Thoracic aorta (tissue), 2 donors: ENCODE measurements at regions not wholly inside any gene's neighbourhood (a gene's known extent, or its start where the extent isn't known, plus 50 kb on each side); places are given as distances from the start of the nearest gene placed in this dataset.

ENCODE experiments used
- ATAC-seq: fragments of 150-250 bp; one replicate; pipeline ENCODE4 v1.8.0; 2017; ENCODE audit warnings: low read depth; ENCODE audit not compliant: insufficient number of reproducible peaks, low FRiP score
- DNase-seq: peaks from one replicate; pipeline ENCODE4 v3.0.0-alpha.2; 2020; ENCODE audit warnings: low spot score
- H3K27ac ChIP-seq, 2 donors: fragments of 200-600 bp; sonication (generic); 1 replicate in 1 of 2; 2 replicates in 1 of 2; pipeline ENCODE4 v1.5.1; 2016; ENCODE audit warnings: mild to moderate bottlenecking in 2 of 2, moderate library complexity in 2 of 2
- H3K27me3 ChIP-seq: fragments of 200-600 bp; sonication (generic); replicated peaks from 2 replicates; pipeline ENCODE4 v1.6.0; 2016; ENCODE audit warnings: mild to moderate bottlenecking; ENCODE audit not compliant: insufficient read depth
- H3K36me3 ChIP-seq: fragments of 200-600 bp; sonication (generic); one replicate; pipeline ENCODE4 v1.5.1; 2016
- H3K4me1 ChIP-seq, 2 donors: fragments of 200-600 bp; sonication (generic); 1 replicate in 1 of 2; 2 replicates in 1 of 2; pipeline versions ENCODE4 v1.5.1 to v1.6.0; 2016; ENCODE audit warnings: low read depth in 2 of 2, mild to moderate bottlenecking in 1 of 2; ENCODE audit not compliant: control insufficient read depth in 1 of 2
- H3K4me3 ChIP-seq: fragments of 200-600 bp; sonication (generic); 2 replicates; pipeline ENCODE4 v1.5.1; 2016; ENCODE audit warnings: mild to moderate bottlenecking
- H3K9me3 ChIP-seq: fragments of 200-600 bp; sonication (generic); 2 replicates; pipeline ENCODE4 v1.5.1; 2016
- TF ChIP-seq, protein P1 (sequence below): fragments of 200-600 bp; sonication (generic); IDR thresholded peaks from one replicate; pipeline ENCODE4 v1.5.1; 2019; ENCODE audit warnings: antibody characterized with exemption

DNA sequence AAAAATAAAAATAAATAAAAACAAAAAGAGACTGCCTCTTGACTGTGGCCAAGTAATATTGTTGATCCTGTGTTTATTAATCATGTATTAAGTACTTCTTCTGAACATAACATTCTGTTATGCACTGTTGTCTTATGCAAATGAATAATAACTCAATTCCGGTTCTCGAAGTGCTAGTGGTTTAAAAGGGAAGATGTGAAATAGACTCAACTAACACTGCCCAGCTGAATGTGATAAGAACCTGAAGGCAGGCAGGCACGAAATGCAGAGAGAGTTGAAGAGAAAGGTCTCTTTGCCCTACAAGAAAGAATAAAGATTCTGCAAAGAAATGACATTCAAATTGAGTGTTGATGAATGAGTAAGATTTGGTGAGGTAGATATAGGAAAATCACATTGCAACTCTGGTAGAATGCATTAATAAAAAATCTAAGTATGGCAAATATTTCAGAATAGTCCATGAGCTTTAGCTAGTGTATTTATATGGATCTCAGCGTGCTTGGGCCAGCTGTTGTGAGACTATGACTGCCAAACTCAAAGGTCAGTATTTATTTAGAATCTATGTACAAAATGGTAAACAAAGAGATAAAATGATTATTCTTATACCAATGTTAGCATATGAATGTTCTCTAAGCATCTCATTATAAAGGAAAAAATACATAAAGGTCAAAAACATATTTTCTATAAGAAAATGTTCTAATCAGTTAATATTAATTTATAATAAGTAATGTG is 352.3 kb upstream of the CDH7 start:
- Histone ChIP-seq H3K4me3 (no peak overlapping the region), H3K36me3 (no peaks in the 10 kb centered on the region), H3K27me3 (no peaks in the 10 kb centered on the region), H3K9me3 (no peaks in the 10 kb centered on the region), H3K27ac (no peak overlapping the region), H3K4me1 (no peaks in the 10 kb centered on the region)
- DNase-seq (no peak), ATAC-seq (no peak)
- TF ChIP-seq, protein P1, sequence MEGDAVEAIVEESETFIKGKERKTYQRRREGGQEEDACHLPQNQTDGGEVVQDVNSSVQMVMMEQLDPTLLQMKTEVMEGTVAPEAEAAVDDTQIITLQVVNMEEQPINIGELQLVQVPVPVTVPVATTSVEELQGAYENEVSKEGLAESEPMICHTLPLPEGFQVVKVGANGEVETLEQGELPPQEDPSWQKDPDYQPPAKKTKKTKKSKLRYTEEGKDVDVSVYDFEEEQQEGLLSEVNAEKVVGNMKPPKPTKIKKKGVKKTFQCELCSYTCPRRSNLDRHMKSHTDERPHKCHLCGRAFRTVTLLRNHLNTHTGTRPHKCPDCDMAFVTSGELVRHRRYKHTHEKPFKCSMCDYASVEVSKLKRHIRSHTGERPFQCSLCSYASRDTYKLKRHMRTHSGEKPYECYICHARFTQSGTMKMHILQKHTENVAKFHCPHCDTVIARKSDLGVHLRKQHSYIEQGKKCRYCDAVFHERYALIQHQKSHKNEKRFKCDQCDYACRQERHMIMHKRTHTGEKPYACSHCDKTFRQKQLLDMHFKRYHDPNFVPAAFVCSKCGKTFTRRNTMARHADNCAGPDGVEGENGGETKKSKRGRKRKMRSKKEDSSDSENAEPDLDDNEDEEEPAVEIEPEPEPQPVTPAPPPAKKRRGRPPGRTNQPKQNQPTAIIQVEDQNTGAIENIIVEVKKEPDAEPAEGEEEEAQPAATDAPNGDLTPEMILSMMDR = no peak

DNA sequence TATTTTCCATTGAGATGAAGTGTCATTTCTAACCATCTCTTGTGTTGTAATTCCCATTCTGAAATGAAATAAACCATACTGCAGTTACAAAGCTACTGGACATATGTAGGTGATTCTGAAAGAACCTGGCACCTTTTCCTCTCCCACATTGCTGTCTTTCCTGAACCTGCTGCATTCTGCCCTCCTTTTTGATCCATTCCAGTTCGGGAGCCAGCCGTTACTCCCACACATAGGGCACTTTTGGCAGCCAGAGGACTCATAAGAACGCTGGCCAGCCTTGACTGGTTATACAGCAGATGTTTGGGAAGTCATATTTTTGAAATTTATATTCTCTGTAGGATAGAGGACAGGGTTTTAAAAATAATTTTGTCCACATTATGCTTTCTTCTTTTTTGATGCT is 369.8 kb upstream of the CDH7 start:
- no peak for ATAC-seq
- Histone ChIP-seq H3K27me3 (no peaks in the 10 kb centered on the region), H3K36me3 (no peaks in the 10 kb centered on the region)

DNA sequence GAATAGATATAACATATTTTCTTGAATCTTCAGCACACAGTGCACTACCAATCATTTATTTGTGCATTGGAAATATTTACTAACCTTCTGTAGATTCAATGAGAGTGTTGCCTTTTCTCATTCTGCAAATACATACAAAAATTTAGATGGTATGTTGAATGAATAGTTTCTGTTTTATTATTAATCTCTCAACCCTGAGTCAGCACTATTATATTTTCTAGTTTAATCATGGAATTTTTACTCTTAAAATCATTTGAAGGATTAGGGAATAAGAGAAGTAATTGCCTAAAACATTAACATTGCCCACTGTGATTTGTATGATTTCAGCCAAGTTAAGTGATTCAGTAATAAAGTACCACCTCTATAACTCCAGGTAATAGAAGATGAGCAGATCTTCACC is 370.2 kb upstream of the CDH7 start:
- no peak overlapping the region for H3K27ac ChIP-seq
- TF ChIP-seq, protein P1 = no peak
- no peaks in the 10 kb centered on the region for H3K27me3 ChIP-seq
- no peak overlapping the region for H3K4me3 ChIP-seq
- H3K9me3 ChIP-seq = no peaks in the 10 kb centered on the region
- ATAC-seq (no peak), DNase-seq (no peak)
- H3K4me1 ChIP-seq = no peaks in the 10 kb centered on the region
- H3K36me3 ChIP-seq = no peaks in the 10 kb centered on the region

More for the DNA sequence above, 369.8 kb upstream of the CDH7 start:
- no peak for DNase-seq
- H3K27ac ChIP-seq = no peak overlapping the region
- H3K4me3 ChIP-seq = no peak overlapping the region
- TF ChIP-seq, protein P1 = no peak
- no peaks in the 10 kb centered on the region for H3K9me3 ChIP-seq
- H3K4me1 ChIP-seq = no peaks in the 10 kb centered on the region

DNA sequence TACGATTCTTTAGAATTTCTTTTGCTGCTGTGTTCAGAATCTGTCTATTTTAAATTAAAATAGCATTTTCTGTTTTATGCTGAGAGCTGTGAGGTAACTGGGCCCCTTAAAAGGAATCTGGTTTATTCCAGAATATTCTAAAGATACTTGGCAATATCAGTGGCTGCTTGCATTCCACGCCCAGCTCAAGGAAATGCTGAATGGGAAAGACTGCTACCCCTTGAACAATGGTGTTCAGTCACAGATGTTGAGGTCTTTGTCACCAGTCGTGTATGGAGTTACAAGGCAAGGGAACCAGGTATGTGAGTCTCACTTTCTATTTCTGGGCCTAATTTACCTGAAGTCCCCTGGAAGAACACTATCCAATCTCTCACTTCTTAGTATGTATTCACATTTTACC is 377.9 kb upstream of the CDH7 start:
- no peaks in the 10 kb centered on the region for H3K4me1 ChIP-seq
- H3K27me3 ChIP-seq = no peaks in the 10 kb centered on the region
- no peaks in the 10 kb centered on the region for H3K9me3 ChIP-seq
- TF ChIP-seq, protein P1 = no peak
- DNase-seq = no peak
- ATAC-seq = no peak
- H3K27ac ChIP-seq = no peak overlapping the region
- no peaks in the 10 kb centered on the region for H3K36me3 ChIP-seq
- no peak overlapping the region for H3K4me3 ChIP-seq

DNA sequence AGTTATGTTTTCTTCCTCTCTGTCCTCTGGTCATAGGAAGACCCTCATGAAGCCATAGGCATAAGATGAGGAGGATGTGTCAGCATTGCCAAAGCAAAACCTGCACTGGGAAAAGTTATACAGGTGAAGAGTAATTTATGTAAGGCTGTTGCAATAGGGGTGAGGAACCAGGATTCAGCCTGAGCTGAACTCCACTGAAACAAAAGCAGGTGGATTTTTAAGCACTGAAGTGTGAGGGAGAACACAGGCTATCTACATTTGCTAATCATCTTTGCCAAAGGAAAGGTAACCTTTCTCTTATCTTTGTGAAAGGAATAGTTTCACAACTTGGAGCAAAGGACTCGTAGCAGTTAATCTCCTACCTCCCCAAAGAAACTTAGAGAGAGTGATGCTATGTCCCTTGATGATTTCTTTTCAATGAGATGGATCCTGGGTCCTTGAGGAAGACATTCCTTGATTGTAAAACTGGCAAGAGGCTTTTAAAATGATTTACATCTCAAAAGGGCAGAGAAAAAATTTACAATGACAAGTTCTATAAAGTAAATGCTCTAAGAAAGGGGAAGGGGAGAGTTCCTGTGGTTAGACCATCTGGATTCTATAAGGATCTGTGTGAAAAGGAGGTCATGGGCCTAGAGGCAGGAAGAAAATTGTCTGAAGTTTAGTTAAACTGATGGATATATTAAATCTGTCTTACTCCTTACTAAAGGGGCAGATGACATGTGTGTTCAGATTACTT is 385.4 kb upstream of the CDH7 start:
- DNase-seq (no peak), ATAC-seq (no peak)
- no peaks in the 10 kb centered on the region for H3K36me3 ChIP-seq
- no peak overlapping the region for H3K27ac ChIP-seq
- TF ChIP-seq, protein P1 = no peak
- H3K9me3 ChIP-seq = no peaks in the 10 kb centered on the region
- H3K4me3 ChIP-seq = no peak overlapping the region
- no peaks in the 10 kb centered on the region for H3K4me1 ChIP-seq
- no peaks in the 10 kb centered on the region for H3K27me3 ChIP-seq
